COLO829 (cell line): ENCODE measurements at regions not wholly inside any gene's neighbourhood (a gene's known extent, or its start where the extent isn't known, plus 50 kb on each side); places are given as distances from the start of the nearest gene placed in this dataset.
"Not testable (repeated sequence)": the region's sequence is repeated elsewhere in the genome, so short reads cannot be mapped to it uniquely, and the experiment has no call there.

ENCODE experiments used
- DNase-seq: peaks from one replicate; pipeline ENCODE4 v3.0.0; 2012; ENCODE audit warnings: low spot score

DNA sequence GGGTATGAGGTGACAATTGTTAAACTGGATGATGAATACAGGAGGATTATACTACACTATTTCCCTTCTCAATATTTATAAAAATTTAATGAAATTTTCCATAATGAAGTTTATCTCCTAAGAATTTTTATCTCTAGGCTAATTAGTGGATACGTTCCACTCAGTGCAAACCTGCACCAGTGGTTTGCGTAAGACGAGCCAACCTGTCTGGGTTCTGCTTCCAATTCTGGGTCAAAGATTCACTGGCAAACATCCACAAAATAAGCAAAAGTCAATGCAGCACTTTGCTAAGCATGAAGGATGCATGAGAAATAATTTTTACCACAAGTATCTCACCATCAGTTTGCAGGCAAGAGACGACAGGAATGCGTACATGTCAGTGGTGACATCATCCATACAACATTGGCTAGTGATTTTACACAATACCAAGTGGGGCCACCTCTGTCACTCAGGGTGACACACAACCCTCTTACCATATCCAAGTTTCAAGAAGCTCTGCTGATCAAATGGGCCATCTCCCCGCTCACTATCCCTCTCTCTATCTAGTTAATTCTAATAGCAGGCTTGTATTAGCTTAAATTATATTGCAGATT, 51.7 kb downstream of the FAM50B start:
- DNase-seq = no peak

- DNase-seq = no peak
Measured at GRCh38 chr6:3902871-3903648, 53.9 kb downstream of the FAM50B start.

GRCh38 chr6:3904518-3904917, 55.3 kb downstream of the FAM50B start:
- DNase-seq = no peak

GRCh38 chr6:3905945-3906845, 57.0 kb downstream of the FAM50B start:
- DNase-seq = no peak

DNA sequence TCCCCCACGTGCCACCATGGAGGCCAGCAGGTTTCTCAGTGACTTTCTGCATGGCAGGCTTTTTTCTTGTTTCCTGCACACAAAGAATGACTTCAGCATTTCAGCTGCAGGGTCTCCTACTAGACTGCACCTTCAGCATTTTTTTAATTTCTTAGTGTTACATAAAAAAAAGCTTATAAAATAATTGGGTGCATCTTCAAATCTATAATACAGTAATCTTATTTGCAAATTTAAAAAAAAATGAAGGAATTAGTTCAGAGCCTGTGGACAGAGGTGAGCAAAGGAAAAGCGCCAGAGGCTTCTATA, 57.6 kb downstream of the FAM50B start:
- DNase-seq = no peak

GRCh38 chr6:3908223-3908622, 59.0 kb downstream of the FAM50B start:
- no peak for DNase-seq

GRCh38 chr6:3908961-3909360, 59.8 kb downstream of the FAM50B start:
- no peak for DNase-seq

GRCh38 chr6:3910106-3910663, 61.0 kb downstream of the FAM50B start:
- DNase-seq = no peak

DNA sequence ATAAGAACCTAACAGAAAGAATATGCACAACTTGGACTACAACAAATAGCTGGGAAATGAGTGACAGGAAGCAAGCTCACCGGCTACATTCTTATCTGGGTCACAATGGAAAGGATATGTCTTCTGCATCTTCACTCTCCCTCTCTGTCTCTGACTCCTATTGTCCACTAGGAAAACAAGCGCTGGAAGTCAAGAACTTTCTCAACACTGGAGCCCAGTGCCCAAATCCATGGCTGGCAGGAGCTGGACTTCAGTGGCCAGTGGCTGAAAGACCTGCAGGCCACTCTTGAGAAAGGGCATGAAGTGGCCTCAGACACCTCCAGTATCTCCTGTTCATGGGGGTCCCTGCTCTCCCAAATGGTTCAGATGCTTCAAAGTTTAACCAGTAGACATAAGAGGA, 62.0 kb downstream of the FAM50B start:
- DNase-seq = no peak

GRCh38 chr6:3911614-3912336, 62.6 kb downstream of the FAM50B start:
- DNase-seq = peak; percentile 94

- peak; percentile 75 for DNase-seq
Measured at GRCh38 chr6:3912361-3913076, 63.3 kb downstream of the FAM50B start.

GRCh38 chr6:3913077-3913957, 64.1 kb downstream of the FAM50B start:
- peak; percentile 95 for DNase-seq

GRCh38 chr6:3913958-3914337, 64.8 kb downstream of the FAM50B start:
- no peak for DNase-seq

DNA sequence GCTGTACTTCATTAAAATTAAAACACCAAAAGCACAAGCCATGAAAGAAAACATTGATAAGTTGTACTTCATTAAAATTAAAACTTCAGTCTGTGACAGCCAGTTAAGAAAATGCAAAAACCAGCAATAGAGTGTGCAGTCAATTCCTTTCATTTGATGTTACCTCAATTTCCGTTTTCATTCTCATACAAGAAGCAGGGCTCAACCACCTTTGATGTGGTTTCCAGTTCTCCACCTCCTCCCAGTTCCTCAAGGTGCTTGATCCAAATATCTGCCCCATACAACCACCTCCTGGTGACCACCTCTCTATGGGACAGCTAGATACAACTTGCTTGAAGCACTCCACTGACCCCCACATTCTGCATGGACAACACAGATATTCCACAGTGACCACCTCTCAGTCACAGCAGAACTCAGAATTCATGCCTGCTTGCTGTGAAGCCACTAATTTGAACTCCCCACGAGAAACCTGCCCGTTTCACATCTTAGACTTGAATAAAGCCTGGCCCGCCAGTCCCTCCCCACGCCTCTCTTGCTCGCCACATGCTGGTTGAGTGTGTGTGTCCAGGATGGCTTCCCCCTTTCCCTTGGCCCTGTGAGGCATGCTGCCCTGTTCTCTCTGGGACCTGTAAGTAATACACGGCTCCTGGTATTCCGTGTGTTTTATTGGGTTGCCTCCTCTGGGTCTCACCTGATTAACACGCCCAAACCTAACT, 66.1 kb downstream of the FAM50B start:
- DNase-seq = no peak

GRCh38 chr6:3916211-3916610, 67.0 kb downstream of the FAM50B start:
- no peak for DNase-seq

- DNase-seq = not testable (repeated sequence)
Measured at GRCh38 chr6:3916749-3917148, 67.6 kb downstream of the FAM50B start.

GRCh38 chr6:3918469-3918868, 69.3 kb downstream of the FAM50B start:
- no peak for DNase-seq

DNA sequence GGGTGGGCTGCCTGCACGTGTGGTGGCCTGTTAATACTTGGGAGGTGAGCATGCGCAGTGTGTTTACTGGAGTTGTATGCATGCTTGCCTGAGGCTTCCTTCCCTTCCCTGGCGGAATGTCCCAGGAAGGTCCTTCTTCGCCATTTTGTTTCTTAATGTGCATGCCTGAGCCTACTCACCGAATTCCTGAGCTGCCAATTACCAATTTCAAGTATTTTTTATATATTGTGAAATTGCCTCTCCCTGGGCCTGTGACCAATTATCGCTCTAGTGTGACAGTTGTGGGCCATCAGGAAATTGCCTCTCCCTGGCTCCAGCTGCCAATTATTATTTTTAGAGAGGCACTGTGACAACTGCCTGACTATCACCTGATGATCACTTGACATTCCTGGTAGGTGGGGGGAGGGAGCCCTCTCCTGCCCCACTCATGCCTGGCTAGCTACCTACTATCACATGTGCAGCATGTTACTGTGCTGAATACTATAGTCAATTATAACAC, 70.0 kb downstream of the FAM50B start:
- DNase-seq = no peak

DNA sequence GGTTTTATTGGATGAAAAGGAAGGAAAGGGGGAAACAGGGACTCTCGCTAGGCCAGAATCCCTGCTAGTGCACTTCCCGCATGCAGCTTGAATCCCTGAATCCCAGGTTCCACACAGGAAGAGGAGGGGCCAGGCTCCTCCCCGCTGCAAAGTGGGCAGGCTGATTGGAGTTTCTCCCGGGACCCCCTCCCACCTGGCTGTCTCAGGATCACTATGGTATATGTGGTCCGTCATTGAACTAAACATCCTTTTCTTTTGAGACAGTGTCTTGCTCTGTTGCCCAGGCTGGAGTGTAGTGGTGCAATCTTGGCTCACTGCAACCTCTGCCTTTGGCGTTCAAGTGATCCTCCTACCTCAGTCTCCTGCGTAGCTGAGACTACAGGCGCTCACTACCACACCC, 70.7 kb downstream of the FAM50B start:
- no peak for DNase-seq

GRCh38 chr6:3920321-3920720, 71.1 kb downstream of the FAM50B start:
- no peak for DNase-seq
